OCI-LY1 (cell line): ENCODE measurements at regions not wholly inside any gene's neighbourhood (a gene's known extent, or its start where the extent isn't known, plus 50 kb on each side); places are given as distances from the start of the nearest gene placed in this dataset.

ENCODE experiments used
- H2AFZ ChIP-seq: fragments of 200-600 bp; sonication (generic), shearing (Covaris generic); 2 replicates; pipeline ENCODE4 v1.6.0; 2014; ENCODE audit warnings: antibody characterized with exemption, mild to moderate bottlenecking, low read length
- H3F3A ChIP-seq: fragments of 200-600 bp; sonication (generic), shearing (Covaris generic); 2 replicates; pipeline ENCODE4 v1.6.0; 2014; ENCODE audit warnings: mild to moderate bottlenecking, antibody characterized with exemption, low read length, moderate library complexity; ENCODE audit not compliant: insufficient read depth
- H3K27ac ChIP-seq: fragments of 200-600 bp; sonication (generic); 2 replicates; pipeline ENCODE4 v1.5.1; 2014; ENCODE audit warnings: low read length, mixed run types, mild to moderate bottlenecking, low read depth; ENCODE audit not compliant: poor library complexity, severe bottlenecking
- H3K27me3 ChIP-seq: fragments of 200-600 bp; sonication (generic); 2 replicates; pipeline ENCODE4 v1.6.0; 2014; ENCODE audit warnings: antibody characterized with exemption, mild to moderate bottlenecking, low read length, moderate library complexity; ENCODE audit not compliant: insufficient read depth
- H3K36me3 ChIP-seq: fragments of 200-600 bp; sonication (generic); 2 replicates; pipeline ENCODE4 v1.6.1; 2014; ENCODE audit warnings: mild to moderate bottlenecking, antibody characterized with exemption, low read length, moderate library complexity, mixed read lengths; ENCODE audit not compliant: insufficient read depth
- H3K4me1 ChIP-seq: fragments of 200-600 bp; sonication (generic); 2 replicates; pipeline ENCODE4 v1.5.1; 2014; ENCODE audit warnings: mild to moderate bottlenecking, low read length, moderate library complexity; ENCODE audit not compliant: insufficient read depth, severe bottlenecking
- H3K4me2 ChIP-seq: fragments of 200-600 bp; sonication (generic), shearing (Covaris generic); 2 replicates; pipeline ENCODE4 v1.6.1; 2014; ENCODE audit warnings: low read length
- H3K4me3 ChIP-seq: fragments of 200-600 bp; sonication (generic); 2 replicates; pipeline ENCODE4 v1.5.1; 2014; ENCODE audit warnings: low read length, low read depth, mild to moderate bottlenecking, mixed read lengths; ENCODE audit not compliant: poor library complexity, severe bottlenecking
- H3K79me2 ChIP-seq: fragments of 200-600 bp; shearing (Covaris generic); 2 replicates; pipeline ENCODE4 v1.6.1; 2016; ENCODE audit warnings: mixed run types, low read length, mixed read lengths; ENCODE audit not compliant: insufficient read depth
- H3K9ac ChIP-seq: fragments of 200-600 bp; sonication (generic), shearing (Covaris generic); 2 replicates; pipeline ENCODE4 v1.6.1; 2014; ENCODE audit warnings: mild to moderate bottlenecking, low read length, mixed read lengths
- H3K9me2 ChIP-seq: fragments of 200-600 bp; sonication (generic), shearing (Covaris generic); 2 replicates; pipeline ENCODE4 v1.6.1; 2014; ENCODE audit warnings: low read depth, mild to moderate bottlenecking, low read length, mixed read lengths
- H3K9me3 ChIP-seq: fragments of 200-600 bp; shearing (Covaris generic); 2 replicates; pipeline ENCODE4 v1.6.1; 2014; ENCODE audit warnings: low read length, mixed read lengths
- H4K20me1 ChIP-seq: fragments of 200-600 bp; sonication (generic), shearing (Covaris generic); 2 replicates; pipeline ENCODE4 v1.6.0; 2016; ENCODE audit warnings: mild to moderate bottlenecking, low read length; ENCODE audit not compliant: insufficient read depth
- CTCF ChIP-seq: fragments of 200-600 bp; sonication (generic), shearing (Covaris generic); IDR thresholded peaks from 2 replicates; pipeline ENCODE4 v1.5.1; 2017; ENCODE audit warnings: mild to moderate bottlenecking, antibody characterized with exemption, low read length, moderate library complexity, mixed read lengths
- EZH2 ChIP-seq: fragments of 200-600 bp; sonication (generic), shearing (Covaris generic); IDR thresholded peaks from 2 replicates; pipeline ENCODE4 v1.8.0; 2017; ENCODE audit warnings: borderline replicate concordance, mixed run types, mild to moderate bottlenecking, antibody characterized with exemption, low read length, moderate library complexity, mixed read lengths

- Histone ChIP-seq H3K4me2 (no peak overlapping the region), H3K9me2 (no peaks in the 10 kb centered on the region), H3K27ac (no peak overlapping the region), H4K20me1 (no peaks in the 10 kb centered on the region), H3K9me3 (0 out of 2 replicates have a peak, but pooled peaks cover 3% of the 10 kb centered on the region), H3K4me1 (no peaks in the 10 kb centered on the region), H3K27me3 (no peaks in the 10 kb centered on the region), H3K4me3 (no peak overlapping the region), H3K79me2 (no peaks in the 10 kb centered on the region), H3K36me3 (no peaks in the 10 kb centered on the region), H2AFZ (no peak overlapping the region), H3F3A (no peaks in the 10 kb centered on the region), H3K9ac (no peak overlapping the region)
- TF ChIP-seq CTCF (no peak), EZH2 (no peak)
These were observed 380.7 kb downstream of the SLITRK5 start for GRCh38 chr13:88051746-88052482.

DNA sequence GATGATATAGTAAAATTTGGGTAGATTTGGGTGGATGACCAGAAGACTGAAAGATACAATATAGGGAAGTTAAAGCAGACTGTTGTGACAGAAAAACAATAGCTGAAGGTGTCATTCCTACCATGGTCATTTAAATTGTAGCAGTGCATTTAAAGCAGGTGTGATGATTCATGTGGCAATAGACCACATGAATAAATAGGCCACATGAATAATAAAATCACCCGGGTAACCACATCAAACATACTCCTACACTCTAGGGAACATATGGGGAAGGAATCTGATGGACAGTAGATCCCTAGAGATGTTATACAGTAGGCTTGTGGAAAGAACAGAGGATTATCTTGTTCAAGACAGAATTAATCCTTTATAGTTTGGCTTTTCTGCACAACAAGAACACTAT lies 392.6 kb downstream of the SLITRK5 start:
- no peak overlapping the region for H2AFZ ChIP-seq
- H3K27ac ChIP-seq: no peak overlapping the region
- H4K20me1 ChIP-seq: no peaks in the 10 kb centered on the region

DNA sequence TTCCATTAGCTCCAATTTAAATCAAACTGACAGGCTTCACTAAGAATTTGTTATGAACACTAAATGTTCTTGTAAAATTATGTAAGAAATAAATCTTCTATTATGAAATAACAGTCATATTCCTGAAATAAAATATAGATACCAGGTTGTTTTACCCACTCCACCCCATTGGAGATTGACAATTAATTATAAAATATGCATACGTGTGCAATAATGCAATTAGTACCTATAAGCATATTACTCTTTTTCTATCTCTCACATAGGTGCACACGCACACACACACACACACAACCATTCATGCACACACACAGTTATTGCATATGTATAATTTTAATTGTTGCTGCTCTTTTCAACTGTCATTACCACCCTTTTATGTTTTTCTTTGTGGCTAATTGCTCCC lies 395.7 kb downstream of the SLITRK5 start:
- Histone ChIP-seq H3K4me2 (no peak overlapping the region), H3K9me3 (no peaks in the 10 kb centered on the region), H3K4me3 (no peak overlapping the region), H3K36me3 (no peaks in the 10 kb centered on the region), H3K4me1 (no peaks in the 10 kb centered on the region), H4K20me1 (no peaks in the 10 kb centered on the region), H3K27me3 (no peaks in the 10 kb centered on the region), H3K27ac (no peak overlapping the region), H3F3A (no peaks in the 10 kb centered on the region), H3K79me2 (no peaks in the 10 kb centered on the region), H3K9me2 (no peaks in the 10 kb centered on the region), H2AFZ (no peak overlapping the region), H3K9ac (no peak overlapping the region)
- TF ChIP-seq EZH2: no peak
- TF ChIP-seq CTCF: no peak

More for the DNA sequence above, 392.6 kb downstream of the SLITRK5 start:
- Histone ChIP-seq H3K4me1 (no peaks in the 10 kb centered on the region), H3K9me2 (no peaks in the 10 kb centered on the region), H3K9me3 (no peaks in the 10 kb centered on the region), H3K4me2 (no peak overlapping the region), H3K4me3 (no peak overlapping the region), H3K27me3 (no peaks in the 10 kb centered on the region), H3F3A (no peaks in the 10 kb centered on the region), H3K9ac (no peak overlapping the region), H3K36me3 (no peaks in the 10 kb centered on the region), H3K79me2 (no peaks in the 10 kb centered on the region)
- no peak for TF ChIP-seq EZH2
- no peak for TF ChIP-seq CTCF
